Muscle layer of duodenum (tissue), 2 donors: ENCODE measurements at regions not wholly inside any gene's neighbourhood (a gene's known extent, or its start where the extent isn't known, plus 50 kb on each side); places are given as distances from the start of the nearest gene placed in this dataset.

ENCODE experiments used
- H3K27ac ChIP-seq: one replicate; pipeline ENCODE4 v1.7.0; 2013; ENCODE audit warnings: mild to moderate bottlenecking, low read length
- H3K27me3 ChIP-seq: one replicate; pipeline ENCODE4 v1.7.0; 2013; ENCODE audit warnings: low read depth, mild to moderate bottlenecking, control low read depth, low read length
- H3K36me3 ChIP-seq, 2 donors: one replicate each; pipeline ENCODE4 v1.7.0; 2013; ENCODE audit warnings: low read length in 2 of 2, control low read depth in 1 of 2, mild to moderate bottlenecking in 1 of 2; ENCODE audit not compliant: insufficient read depth in 2 of 2, control insufficient read depth in 1 of 2
- H3K4me1 ChIP-seq, 2 donors: one replicate each; pipeline ENCODE4 v1.7.0; 2013; ENCODE audit warnings: low read length in 2 of 2, mild to moderate bottlenecking in 2 of 2, control low read depth in 1 of 2, moderate library complexity in 1 of 2; ENCODE audit not compliant: insufficient read depth in 2 of 2, control insufficient read depth in 1 of 2
- H3K4me3 ChIP-seq, 2 donors: one replicate each; pipeline ENCODE4 v1.7.0; 2013; ENCODE audit warnings: low read length in 2 of 2, low read depth in 1 of 2, mild to moderate bottlenecking in 1 of 2
- H3K9me3 ChIP-seq, 2 donors: one replicate each; pipeline ENCODE4 v1.7.0; 2013; ENCODE audit warnings: low read length in 2 of 2, control low read depth in 1 of 2, mild to moderate bottlenecking in 1 of 2; ENCODE audit not compliant: control insufficient read depth in 1 of 2
- donor health status: healthy.

DNA sequence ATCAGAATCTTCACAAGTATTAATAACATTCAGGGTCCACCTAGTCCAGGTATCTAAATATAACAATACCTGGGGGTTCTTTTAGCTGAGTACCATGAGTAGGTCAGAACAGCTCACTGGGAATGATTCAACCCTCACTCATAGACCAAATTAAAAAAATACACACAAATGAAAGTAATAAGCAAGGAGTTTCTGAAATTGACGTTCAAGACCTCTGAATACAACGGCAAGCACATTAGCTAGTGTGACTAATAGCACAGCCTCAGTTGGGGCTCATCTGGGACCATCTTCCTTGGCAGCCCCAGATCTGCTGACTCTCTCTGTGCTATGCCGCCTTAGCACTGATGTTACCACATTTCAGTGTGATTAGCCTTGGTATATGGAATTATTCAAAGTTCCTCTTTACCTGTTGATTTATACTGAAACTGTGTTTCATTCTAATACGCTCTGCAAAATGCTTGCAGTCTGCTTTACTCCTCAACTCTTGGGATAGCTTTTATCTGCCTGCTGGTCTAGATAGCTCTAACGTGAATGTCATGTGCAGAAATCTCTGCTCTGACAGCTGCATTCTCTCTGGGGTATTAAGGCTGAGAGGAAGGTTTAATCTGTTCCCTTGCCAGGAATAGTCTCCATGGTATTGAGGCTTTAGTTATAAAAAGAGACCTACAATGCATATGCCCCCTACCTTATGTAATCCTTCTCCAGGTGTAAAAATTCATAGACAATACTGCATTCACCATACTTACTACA is 153.3 kb downstream of the METTL4 start:
- Histone ChIP-seq H3K36me3 (no peaks in the 10 kb centered on the region), H3K27ac (no peak overlapping the region), H3K27me3 (no peaks in the 10 kb centered on the region), H3K4me1 (no peaks in the 10 kb centered on the region), H3K9me3 (no peaks in the 10 kb centered on the region), H3K4me3 (no peak overlapping the region)

DNA sequence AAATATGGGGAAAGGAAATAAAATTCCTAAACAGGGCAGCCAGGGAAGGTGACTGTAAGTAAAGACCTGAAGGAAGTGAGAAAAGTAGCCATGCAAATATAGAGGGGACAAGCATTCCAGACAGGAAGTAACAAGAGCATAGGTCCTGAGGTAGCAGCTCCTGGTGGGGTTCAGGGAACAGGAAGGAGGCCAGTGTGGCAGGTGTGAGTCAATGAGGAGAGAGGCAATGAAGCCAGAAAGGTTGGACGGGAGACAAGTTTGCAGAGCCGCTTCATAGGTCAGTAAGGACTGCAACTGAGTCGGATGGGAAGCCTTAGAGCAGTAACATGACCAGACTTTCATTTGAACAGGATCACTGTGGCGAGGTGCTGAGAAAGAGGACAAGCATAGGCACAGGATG is 150.9 kb downstream of the METTL4 start:
- H3K4me1 ChIP-seq: no peaks in the 10 kb centered on the region
- no peaks in the 10 kb centered on the region for H3K9me3 ChIP-seq
- H3K36me3 ChIP-seq: no peaks in the 10 kb centered on the region
- H3K27ac ChIP-seq: no peak overlapping the region
- no peaks in the 10 kb centered on the region for H3K27me3 ChIP-seq
- H3K4me3 ChIP-seq: no peak overlapping the region

DNA sequence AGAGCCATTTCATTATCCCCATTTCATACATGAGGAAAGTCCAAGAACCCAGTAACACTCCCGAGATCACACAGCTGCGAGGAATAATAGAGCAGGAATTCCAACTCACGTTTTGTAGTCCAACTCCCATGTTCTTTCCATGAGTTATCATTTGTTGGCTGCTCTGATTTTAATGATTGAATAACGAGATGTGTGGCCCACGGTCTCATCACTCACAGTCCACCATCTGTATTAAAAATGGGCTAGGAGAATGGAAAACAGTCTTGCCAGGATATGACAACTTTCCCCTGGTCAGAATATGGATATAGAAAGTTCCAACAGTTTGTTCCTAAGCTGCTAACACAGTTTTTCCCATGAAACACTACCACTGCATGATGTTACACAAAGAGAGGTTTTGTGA is 147.5 kb downstream of the METTL4 start:
- Histone ChIP-seq H3K4me1 (no peaks in the 10 kb centered on the region), H3K27ac (no peak overlapping the region), H3K9me3 (no peaks in the 10 kb centered on the region), H3K27me3 (no peaks in the 10 kb centered on the region), H3K4me3 (no peak overlapping the region), H3K36me3 (no peaks in the 10 kb centered on the region)

DNA sequence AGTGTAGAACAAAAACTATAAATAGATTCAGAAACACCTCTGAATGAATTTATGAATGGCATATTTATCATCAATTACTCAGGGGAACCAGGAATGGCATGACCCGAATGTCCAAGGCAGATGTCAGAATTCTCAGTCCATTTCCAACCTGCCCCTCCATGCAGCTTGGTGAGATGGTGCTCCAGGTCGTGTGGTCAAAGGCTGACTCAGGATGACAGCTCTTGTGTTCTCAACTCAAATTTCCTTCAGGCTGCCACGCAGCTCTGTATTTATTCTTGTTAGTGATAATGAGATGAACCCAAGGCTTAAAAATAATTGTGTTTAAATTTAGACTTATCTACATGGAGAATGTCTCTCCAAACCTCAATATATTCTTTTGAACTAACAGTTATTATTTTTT is 146.9 kb downstream of the METTL4 start:
- H3K27ac ChIP-seq: no peak overlapping the region

DNA sequence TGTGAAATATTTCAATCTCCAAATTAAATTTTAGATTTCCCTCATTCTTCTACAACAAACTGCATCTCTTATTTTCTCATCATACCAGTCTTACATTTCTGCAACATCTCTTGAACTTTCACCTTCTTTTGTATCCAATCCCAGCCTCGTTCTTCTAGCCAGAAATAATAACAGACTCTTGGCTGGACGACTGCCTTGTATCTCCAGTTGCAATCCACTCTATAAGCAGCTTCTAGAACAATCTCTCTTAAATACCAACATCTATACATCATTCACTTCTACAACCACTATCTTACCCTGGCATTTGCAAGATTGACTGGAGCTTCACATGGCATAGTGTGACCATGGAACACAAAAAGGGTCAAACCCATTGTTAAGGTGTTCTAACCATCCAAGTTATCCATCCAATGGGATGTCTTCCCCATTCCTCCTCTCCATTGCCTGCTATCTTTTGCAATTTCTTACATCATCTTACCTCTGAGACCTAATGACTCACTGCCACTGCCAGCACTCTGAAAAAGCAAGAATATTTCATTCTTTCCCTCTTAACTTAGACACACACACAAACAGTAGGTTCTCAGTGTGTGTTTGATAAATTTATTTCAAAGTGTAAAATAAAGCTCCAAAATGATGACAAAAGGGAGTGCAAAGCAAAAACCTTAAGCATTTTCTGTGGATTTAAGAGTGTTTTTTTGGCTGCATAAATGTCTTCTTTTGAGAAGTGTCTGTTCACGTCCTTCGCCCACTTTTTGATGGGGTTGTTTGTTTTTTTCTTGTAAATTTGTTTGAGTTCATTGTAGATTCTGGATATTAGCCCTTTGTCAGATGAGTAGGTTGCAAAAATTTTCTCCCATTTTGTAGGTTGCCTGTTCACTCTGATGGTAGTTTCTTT is 145.6 kb downstream of the METTL4 start:
- Histone ChIP-seq H3K4me3 (no peak overlapping the region), H3K27me3 (no peaks in the 10 kb centered on the region), H3K9me3 (peaks cover 0 to 9% of the 10 kb centered on the region in 2 donors), H3K36me3 (no peaks in the 10 kb centered on the region), H3K27ac (no peak overlapping the region), H3K4me1 (no peaks in the 10 kb centered on the region)

More for the DNA sequence above, 146.9 kb downstream of the METTL4 start:
- Histone ChIP-seq H3K36me3 (no peaks in the 10 kb centered on the region), H3K9me3 (peaks cover 0 to 1% of the 10 kb centered on the region in 2 donors), H3K4me1 (no peaks in the 10 kb centered on the region), H3K27me3 (no peaks in the 10 kb centered on the region), H3K4me3 (no peak overlapping the region)

DNA sequence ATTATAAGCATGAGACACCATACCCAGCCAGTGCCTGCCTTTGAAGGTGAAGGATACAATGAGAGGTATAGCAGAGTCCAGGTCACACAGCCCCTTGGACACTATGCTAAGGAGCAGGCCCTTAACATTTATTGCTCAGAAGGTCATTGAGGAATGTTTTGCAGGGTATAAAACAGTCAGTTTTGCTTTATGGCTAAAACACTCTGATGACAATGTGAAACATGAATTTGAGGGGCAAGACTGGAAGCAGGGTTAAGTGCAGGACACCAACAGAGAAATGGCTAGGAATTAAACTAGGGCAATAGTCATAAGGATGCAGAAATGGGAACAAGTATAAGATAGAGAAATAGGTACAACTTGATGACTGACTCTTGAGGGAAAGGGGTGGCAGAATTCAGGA is 141.1 kb downstream of the METTL4 start:
- H3K4me1 ChIP-seq: no peaks in the 10 kb centered on the region
- H3K36me3 ChIP-seq: no peaks in the 10 kb centered on the region
- H3K27me3 ChIP-seq: no peaks in the 10 kb centered on the region
- peaks cover 0 to 9% of the 10 kb centered on the region in 2 donors for H3K9me3 ChIP-seq
- H3K4me3 ChIP-seq: no peak overlapping the region
- no peak overlapping the region for H3K27ac ChIP-seq

DNA sequence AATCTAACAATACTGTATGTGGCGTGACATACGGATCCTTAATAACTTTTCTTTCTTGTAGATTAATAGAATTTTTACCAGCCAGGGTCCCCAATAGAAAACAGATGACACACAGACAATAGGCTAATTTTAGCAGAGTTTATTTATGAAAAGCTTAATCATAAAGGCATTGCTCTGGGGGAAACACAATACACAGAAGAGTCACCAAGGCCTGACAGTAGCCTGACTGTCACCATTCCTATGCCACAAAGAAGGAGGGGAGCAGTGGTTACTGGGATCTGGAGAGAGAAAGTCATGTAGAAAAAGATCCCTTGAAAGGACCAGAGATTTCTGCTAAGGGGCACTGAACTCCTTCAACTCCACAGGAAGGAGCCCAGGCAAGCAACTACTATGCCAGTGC is 139.5 kb downstream of the METTL4 start:
- H3K27me3 ChIP-seq: no peaks in the 10 kb centered on the region
- no peak overlapping the region for H3K4me3 ChIP-seq
- H3K27ac ChIP-seq: no peak overlapping the region
- H3K9me3 ChIP-seq: peaks cover 0 to 9% of the 10 kb centered on the region in 2 donors
- H3K36me3 ChIP-seq: no peaks in the 10 kb centered on the region
- no peaks in the 10 kb centered on the region for H3K4me1 ChIP-seq

DNA sequence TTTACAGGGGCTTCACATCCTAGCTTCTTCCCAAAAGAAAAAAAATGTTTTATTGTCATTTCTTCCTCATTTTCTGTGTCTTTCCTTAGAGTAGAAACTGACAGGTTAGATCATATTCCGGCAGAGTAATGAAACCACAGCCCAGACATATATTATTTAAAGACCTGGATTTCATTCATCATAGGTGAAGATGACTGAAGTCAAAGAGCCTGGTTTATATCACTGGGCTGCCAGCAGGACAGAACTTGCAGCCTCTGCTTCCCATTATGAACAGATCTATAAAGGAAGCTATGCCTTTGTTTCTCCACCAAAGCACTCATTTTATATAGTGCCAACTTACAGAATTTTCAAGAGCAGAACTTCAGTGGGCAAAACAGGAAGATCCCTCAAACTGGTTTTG is 137.9 kb downstream of the METTL4 start:
- H3K36me3 ChIP-seq: no peaks in the 10 kb centered on the region
- no peaks in the 10 kb centered on the region for H3K4me1 ChIP-seq
- no peak overlapping the region for H3K27ac ChIP-seq
- H3K27me3 ChIP-seq: no peaks in the 10 kb centered on the region
- H3K4me3 ChIP-seq: no peak overlapping the region
- H3K9me3 ChIP-seq: peaks cover 0 to 9% of the 10 kb centered on the region in 2 donors

DNA sequence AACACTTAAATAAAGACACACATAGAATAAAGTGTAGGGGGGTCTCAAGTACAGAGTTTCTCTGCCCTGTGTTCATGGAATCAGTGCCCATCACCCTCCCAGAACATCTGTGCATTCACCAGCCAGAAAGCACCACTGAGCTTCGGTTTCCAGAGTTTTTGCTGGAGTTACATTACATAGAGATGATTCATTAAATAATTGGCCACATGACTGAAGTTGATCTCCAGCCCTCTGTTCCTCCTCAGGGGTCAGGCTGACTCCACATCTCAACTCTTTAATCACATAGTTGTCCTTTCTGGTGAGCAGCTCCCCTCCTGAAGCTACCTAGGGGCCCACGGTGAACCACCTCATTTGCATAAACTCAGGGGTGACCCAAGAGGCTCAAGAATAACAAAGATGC is 129.8 kb downstream of the METTL4 start:
- Histone ChIP-seq H3K27me3 (no peaks in the 10 kb centered on the region), H3K27ac (no peak overlapping the region), H3K4me3 (no peak overlapping the region), H3K4me1 (no peaks in the 10 kb centered on the region), H3K9me3 (peaks cover 0 to 7% of the 10 kb centered on the region in 2 donors), H3K36me3 (no peaks in the 10 kb centered on the region)

DNA sequence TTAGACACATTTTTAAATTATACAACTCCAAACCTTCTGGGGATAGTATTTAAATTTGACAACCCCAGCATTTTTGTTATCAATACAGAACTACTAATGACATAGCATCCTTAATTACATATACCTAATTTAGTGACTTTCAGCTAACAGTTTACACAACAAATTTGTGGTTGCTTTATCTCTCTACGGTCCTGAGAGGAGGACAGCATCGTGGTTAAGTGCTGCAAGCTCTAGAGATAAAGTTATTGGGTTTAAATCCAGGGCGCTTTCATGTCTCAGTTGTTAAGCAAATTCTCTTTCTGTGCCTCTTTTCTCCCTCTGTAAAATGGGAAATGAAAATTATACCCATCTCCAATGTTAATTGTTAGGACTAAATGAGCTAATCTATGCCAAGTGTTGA is 129.3 kb downstream of the METTL4 start:
- H3K27ac ChIP-seq: no peak overlapping the region
- no peaks in the 10 kb centered on the region for H3K27me3 ChIP-seq
- H3K9me3 ChIP-seq: peaks cover 0 to 7% of the 10 kb centered on the region in 2 donors
- no peak overlapping the region for H3K4me3 ChIP-seq
- H3K36me3 ChIP-seq: no peaks in the 10 kb centered on the region
- no peaks in the 10 kb centered on the region for H3K4me1 ChIP-seq

DNA sequence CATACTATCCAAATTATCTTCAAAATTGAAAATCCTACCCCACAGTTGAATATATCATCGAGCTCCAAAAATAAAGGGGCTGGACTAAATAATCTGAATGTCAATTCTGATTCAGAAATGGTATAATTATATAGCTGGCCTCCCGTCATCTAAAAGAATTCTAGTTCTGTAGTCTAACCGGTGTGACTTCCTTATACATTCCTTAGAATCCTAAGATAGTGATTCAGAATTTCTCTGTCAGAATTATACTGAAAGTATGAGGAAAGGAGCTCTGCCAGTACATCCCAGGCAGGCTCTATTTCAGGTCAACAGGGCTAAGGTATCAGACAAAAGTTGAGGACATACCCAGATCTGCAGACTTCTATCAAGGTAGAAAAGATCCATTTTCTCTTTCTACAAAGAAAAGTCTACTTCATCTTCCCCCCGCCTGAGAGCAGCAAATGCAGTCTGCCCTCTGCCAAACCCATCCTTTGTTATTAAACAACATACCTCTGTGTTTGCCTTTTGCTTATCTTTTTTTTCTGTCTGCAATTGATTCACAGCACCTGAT is 128.5 kb downstream of the METTL4 start:
- Histone ChIP-seq H3K4me1 (no peaks in the 10 kb centered on the region), H3K27me3 (no peaks in the 10 kb centered on the region), H3K4me3 (no peak overlapping the region)

More for the DNA sequence above, 128.5 kb downstream of the METTL4 start:
- Histone ChIP-seq H3K36me3 (no peaks in the 10 kb centered on the region), H3K9me3 (peaks cover 0 to 7% of the 10 kb centered on the region in 2 donors), H3K27ac (no peak overlapping the region)
